ENCODE measurements at regions not wholly inside any gene's neighbourhood (a gene's known extent, or its start where the extent isn't known, plus 50 kb on each side); places are given as distances from the start of the nearest gene placed in this dataset.
"Not testable (repeated sequence)": the region's sequence is repeated elsewhere in the genome, so short reads cannot be mapped to it uniquely, and the experiment has no call there.

- TF ChIP-seq CTCF (IDR thresholded peaks at IDR 0.05) = no peak
- H3K36me3 Mint-ChIP-seq (ENCODE audit: low read depth) = no peaks in the 10 kb centered on the region
- no peak overlapping the region for H3K27ac Mint-ChIP-seq (ENCODE audit: unreplicated experiment)
- no peaks in the 10 kb centered on the region for H3K27me3 Mint-ChIP-seq (ENCODE audit: low read depth)
- DNase-seq (ENCODE audit: low spot score) = no peak
- no peak overlapping the region for H3K4me3 Mint-ChIP-seq (ENCODE audit: unreplicated experiment)
- H3K4me1 Mint-ChIP-seq (ENCODE audit: low read depth) = peaks cover 5% of the 10 kb centered on the region
- H3K9me3 Mint-ChIP-seq (ENCODE audit: low read depth) = peaks cover 17% of the 10 kb centered on the region
These were observed 212.1 kb upstream of the ATP6AP2 start for GRCh38 chrX:40368611-40369061.

- Mint-ChIP-seq H3K27ac (ENCODE audit: unreplicated experiment) (no peak overlapping the region), H3K27me3 (ENCODE audit: low read depth) (no peaks in the 10 kb centered on the region), H3K4me1 (ENCODE audit: low read depth) (peaks cover 5% of the 10 kb centered on the region), H3K36me3 (ENCODE audit: low read depth) (no peaks in the 10 kb centered on the region), H3K9me3 (ENCODE audit: low read depth) (peaks cover 17% of the 10 kb centered on the region), H3K4me3 (ENCODE audit: unreplicated experiment) (no peak overlapping the region)
- DNase-seq (ENCODE audit: low spot score) = no peak
- TF ChIP-seq CTCF (IDR thresholded peaks at IDR 0.05) = no peak
These were observed 214.1 kb upstream of the ATP6AP2 start for GRCh38 chrX:40366661-40367060.

- H3K27me3 Mint-ChIP-seq (ENCODE audit: low read depth); H3K36me3 Mint-ChIP-seq (ENCODE audit: low read depth); H3K27ac Mint-ChIP-seq (ENCODE audit: unreplicated experiment); H3K4me1 Mint-ChIP-seq (ENCODE audit: low read depth); DNase-seq (ENCODE audit: low spot score); H3K4me3 Mint-ChIP-seq (ENCODE audit: unreplicated experiment): not testable (repeated sequence)
- H3K9me3 Mint-ChIP-seq (ENCODE audit: low read depth) = peaks cover 22% of the 10 kb centered on the region
These were observed 218.5 kb upstream of the ATP6AP2 start for GRCh38 chrX:40362291-40362690.

GRCh38 chrX:40360557-40360956, 220.2 kb upstream of the ATP6AP2 start:
- no peaks in the 10 kb centered on the region for H3K4me1 Mint-ChIP-seq (ENCODE audit: low read depth)
- H3K9me3 Mint-ChIP-seq (ENCODE audit: low read depth) = peaks cover 14% of the 10 kb centered on the region
- no peak for TF ChIP-seq CTCF (IDR thresholded peaks at IDR 0.05)
- H3K4me3 Mint-ChIP-seq (ENCODE audit: unreplicated experiment) = no peak overlapping the region
- DNase-seq (ENCODE audit: low spot score) = no peak
- H3K27me3 Mint-ChIP-seq (ENCODE audit: low read depth) = peaks cover 3% of the 10 kb centered on the region
- no peak overlapping the region for H3K27ac Mint-ChIP-seq (ENCODE audit: unreplicated experiment)
- H3K36me3 Mint-ChIP-seq (ENCODE audit: low read depth) = no peaks in the 10 kb centered on the region

GRCh38 chrX:40359593-40359992, 221.2 kb upstream of the ATP6AP2 start:
- no peak overlapping the region for H3K4me3 Mint-ChIP-seq (ENCODE audit: unreplicated experiment)
- H3K9me3 Mint-ChIP-seq (ENCODE audit: low read depth) = peaks cover 5% of the 10 kb centered on the region
- no peaks in the 10 kb centered on the region for H3K4me1 Mint-ChIP-seq (ENCODE audit: low read depth)
- H3K36me3 Mint-ChIP-seq (ENCODE audit: low read depth) = no peaks in the 10 kb centered on the region
- no peak for DNase-seq (ENCODE audit: low spot score)
- TF ChIP-seq CTCF (IDR thresholded peaks at IDR 0.05) = no peak
- no peak overlapping the region for H3K27ac Mint-ChIP-seq (ENCODE audit: unreplicated experiment)
- peaks cover 3% of the 10 kb centered on the region for H3K27me3 Mint-ChIP-seq (ENCODE audit: low read depth)

- H3K27ac Mint-ChIP-seq (ENCODE audit: unreplicated experiment) = no peak overlapping the region
- no peak overlapping the region for H3K4me3 Mint-ChIP-seq (ENCODE audit: unreplicated experiment)
- H3K9me3 Mint-ChIP-seq (ENCODE audit: low read depth) = peaks cover 5% of the 10 kb centered on the region
- DNase-seq (ENCODE audit: low spot score) = no peak
- no peak for TF ChIP-seq CTCF (IDR thresholded peaks at IDR 0.05)
- no peaks in the 10 kb centered on the region for H3K4me1 Mint-ChIP-seq (ENCODE audit: low read depth)
- H3K36me3 Mint-ChIP-seq (ENCODE audit: low read depth) = no peaks in the 10 kb centered on the region
- H3K27me3 Mint-ChIP-seq (ENCODE audit: low read depth) = peaks cover 3% of the 10 kb centered on the region
These were observed 221.8 kb upstream of the ATP6AP2 start for GRCh38 chrX:40358994-40359393.
